ENCODE measurements at regions not wholly inside any gene's neighbourhood (a gene's known extent, or its start where the extent isn't known, plus 50 kb on each side); places are given as distances from the start of the nearest gene placed in this dataset.

GRCh38 chr6:79755967-79756366, 124.8 kb downstream of the SH3BGRL2 start:
- Histone ChIP-seq H3K4ac (ENCODE audit: low read depth, low read length) (no peak overlapping the region), H3K9ac (ENCODE audit: low read depth, low read length) (no peak overlapping the region), H3K23ac (ENCODE audit: low read depth, low read length) (no peak overlapping the region), H3K14ac (replicated peaks; ENCODE audit: low read depth, low read length) (no peak overlapping the region), H3K27me3 (ENCODE audit: control insufficient read depth, insufficient read depth, low read length) (no peaks in the 10 kb centered on the region), H2BK15ac (ENCODE audit: low read depth, low read length) (no peak overlapping the region), H3K18ac (ENCODE audit: low read depth, low read length) (no peak overlapping the region), H3K4me3 (ENCODE audit: insufficient read depth, low read depth, low read length) (no peak overlapping the region), H3K56ac (ENCODE audit: extremely low read depth, insufficient read depth, low read length) (no peak overlapping the region), H3K27ac (ENCODE audit: insufficient read depth, low read length) (no peak overlapping the region), H2AFZ (replicated peaks; ENCODE audit: low read length, poor library complexity) (no peak overlapping the region), H2AK9ac (replicated peaks; ENCODE audit: low read depth, low read length, poor library complexity) (no peak overlapping the region), H2BK120ac (ENCODE audit: low read depth, low read length) (no peak overlapping the region), H3K36me3 (ENCODE audit: control insufficient read depth, insufficient read depth, low read length) (no peaks in the 10 kb centered on the region), H3K4me2 (ENCODE audit: low read depth, low read length) (no peak overlapping the region), H2AK5ac (ENCODE audit: low read depth, low read length) (no peak overlapping the region), H2BK5ac (ENCODE audit: low read depth, low read length, poor library complexity, severe bottlenecking) (peak overlapping the region; percentile 26), H4K8ac (ENCODE audit: low read depth in 2 of 2, low read length in 2 of 2) (no peak overlapping the region), H3K9me3 (ENCODE audit: control insufficient read depth, insufficient read depth, low read length) (no peaks in the 10 kb centered on the region), H3K9me1 (ENCODE audit: insufficient read depth, low read length) (no peaks in the 10 kb centered on the region), H4K20me1 (ENCODE audit: insufficient read depth, low read length) (no peaks in the 10 kb centered on the region), H3K4me1 (ENCODE audit: control insufficient read depth, insufficient read depth, low read length) (no peaks in the 10 kb centered on the region), H2BK20ac (ENCODE audit: low read depth, low read length) (no peak overlapping the region), H4K5ac (ENCODE audit: low read depth, low read length) (no peak overlapping the region), H3K79me1 (ENCODE audit: low read depth in 1 of 2, low read length in 2 of 2) (no peaks in the 10 kb centered on the region), H4K91ac (ENCODE audit: insufficient read depth, low read depth, low read length) (no peak overlapping the region)
- POLR2A ChIA-PET (ENCODE audit: unreplicated experiment): no interaction called here
- no CpG with 5 or more reads among the region's 4 CpGs for WGBS, 2 experiments (ENCODE audit: extremely low coverage in 2 of 2, insufficient read length in 1 of 2)
- TF ChIP-seq RCOR1 (IDR thresholded peaks at IDR 0.05; ENCODE audit: insufficient replicate concordance, low read length): no peak
- no peak for TF ChIP-seq RAD21 (IDR thresholded peaks at IDR 0.05; ENCODE audit: low read length)
- TF ChIP-seq FOS (IDR thresholded peaks at IDR 0.05; ENCODE audit: low read depth, low read length): no peak
- no peak for TF ChIP-seq CTCF (conservative IDR thresholded peaks at IDR 0.05; ENCODE audit: low read depth, low read length)
- no peak for TF ChIP-seq MXI1 (IDR thresholded peaks at IDR 0.05; ENCODE audit: borderline replicate concordance, low read depth, low read length)
- no peak for TF ChIP-seq RFX5 (IDR thresholded peaks at IDR 0.05; ENCODE audit: low read depth, low read length)
- TF ChIP-seq ELK1 (IDR thresholded peaks at IDR 0.05; ENCODE audit: borderline replicate concordance, low read depth, low read length): no peak
- TF ChIP-seq CHD1 (IDR thresholded peaks at IDR 0.05; ENCODE audit: low read depth, low read length): no peak
- TF ChIP-seq POLR2A (IDR thresholded peaks at IDR 0.05; ENCODE audit: low read depth, low read length): no peak
- TF ChIP-seq MAFK (IDR thresholded peaks at IDR 0.05; ENCODE audit: low read depth, low read length): no peak
- TF ChIP-seq BHLHE40 (IDR thresholded peaks at IDR 0.05; ENCODE audit: low read depth, low read length): no peak
- TF ChIP-seq NFE2L2 (IDR thresholded peaks at IDR 0.05; ENCODE audit: low read depth, low read length): no peak
- TF ChIP-seq CEBPB (IDR thresholded peaks at IDR 0.05; ENCODE audit: low read depth, low read length): no peak
- dilution Hi-C loops (cut with HindIII; ENCODE audit: low sequenced_read_pairs, unreplicated experiment) (no loop called here), intact Hi-C loops (cut with micrococcal nuclease) (no loop called here), in situ Hi-C loops (cut with MboI; ENCODE audit: low sequenced_read_pairs) (no loop called here)
- ATAC-seq (ENCODE audit: low read depth): no peak
- no TSS peak for BruUV-seq (replicated peaks)
- no peak for DNase-seq
- CTCF ChIA-PET: interaction anchor here (0.6 kb wide), 1 partner anchor 394 kb away, joined by 4 read pairs; no protein-coding TSS in a partner anchor
